ENCODE measurements at regions not wholly inside any gene's neighbourhood (a gene's known extent, or its start where the extent isn't known, plus 50 kb on each side); places are given as distances from the start of the nearest gene placed in this dataset.

- CTCF ChIA-PET = interaction anchor here (0.6 to 3.7 kb wide), 15 partner anchors 8 to 1672 kb away, joined by 3 to 102 read pairs (median 4); no protein-coding TSS in a partner anchor
- TF ChIP-seq CTCF (IDR thresholded peaks at IDR 0.05) (peak; percentile 67), CEBPB (IDR thresholded peaks at IDR 0.05) (no peak), RAD21 (conservative IDR thresholded peaks at IDR 0.05 in 1 of 2, IDR thresholded peaks at IDR 0.05 in 1 of 2) (peak; percentile 82 to 86), SMC3 (IDR thresholded peaks at IDR 0.05) (peak; percentile 77), TP53 (CRISPR knock-in tag; IDR thresholded peaks at IDR 0.05) (no peak), EHMT2 (IDR thresholded peaks at IDR 0.05; ENCODE audit: low read depth) (no peak), NPAS2 (CRISPR knock-in tag; IDR thresholded peaks at IDR 0.05; ENCODE audit: borderline replicate concordance) (no peak), TFCP2L1 (CRISPR knock-in tag; IDR thresholded peaks at IDR 0.05) (no peak)
- H3K4me3 ChIP-seq = no peak overlapping the region
- DNase-seq (ENCODE audit: low read depth in 1 of 2, low spot score in 1 of 2) (peak; percentile 28 to 66), FAIRE-seq (peak; percentile 67), ATAC-seq (peak; percentile 81 to 85)
- no peaks in the 10 kb centered on the region for H3K4me1 ChIP-seq
- H3K27ac ChIP-seq = no peak overlapping the region
- 4% methylated on average over 2 of the region's 2 CpGs for WGBS (ENCODE audit: missing lambda C conversion rate)
- no peaks in the 10 kb centered on the region for H3K9me3 ChIP-seq
- POLR2A ChIA-PET = no interaction called here
- no peak overlapping the region for H3K4me2 ChIP-seq
Observed at GRCh38 chr5:152532714-152533113, 127.6 kb upstream of the NMUR2 start.

- H3K4me3 ChIP-seq = no peak overlapping the region
- CTCF ChIA-PET = interaction anchor here (3.4 kb wide), 1 partner anchor 1432 kb away, joined by 102 read pairs; no protein-coding TSS in a partner anchor
- FAIRE-seq = no peak
- TF ChIP-seq NR3C1 (IDR thresholded peaks at IDR 0.05) (no peak), HMGXB4 (CRISPR knock-in tag; IDR thresholded peaks at IDR 0.05; ENCODE audit: borderline replicate concordance) (no peak), PHF8 (IDR thresholded peaks at IDR 0.05; ENCODE audit: borderline replicate concordance, low read depth) (no peak), HOXB13 (CRISPR knock-in tag; IDR thresholded peaks at IDR 0.05; ENCODE audit: low read depth) (no peak), PBX3 (IDR thresholded peaks at IDR 0.05) (no peak), SREBF2 (IDR thresholded peaks at IDR 0.05) (no peak), FOSB (CRISPR knock-in tag; IDR thresholded peaks at IDR 0.05) (no peak), NFE2L2 (conservative IDR thresholded peaks at IDR 0.05; ENCODE audit: low read length) (no peak), SMC3 (IDR thresholded peaks at IDR 0.05) (no peak), ZFP36 (IDR thresholded peaks at IDR 0.05; ENCODE audit: borderline replicate concordance, partially characterized antibody) (no peak), POLR2A (IDR thresholded peaks at IDR 0.05; ENCODE audit: low read length) (no peak), RFX5 (IDR thresholded peaks at IDR 0.05) (no peak), ESRRA (IDR thresholded peaks at IDR 0.05; ENCODE audit: borderline replicate concordance, low read length) (no peak), MYC (IDR thresholded peaks at IDR 0.05; ENCODE audit: borderline replicate concordance, low read length) (no peak), RCOR1 (IDR thresholded peaks at IDR 0.05; ENCODE audit: low read depth, low read length) (no peak)
- TF ChIP-seq, protein P1, sequence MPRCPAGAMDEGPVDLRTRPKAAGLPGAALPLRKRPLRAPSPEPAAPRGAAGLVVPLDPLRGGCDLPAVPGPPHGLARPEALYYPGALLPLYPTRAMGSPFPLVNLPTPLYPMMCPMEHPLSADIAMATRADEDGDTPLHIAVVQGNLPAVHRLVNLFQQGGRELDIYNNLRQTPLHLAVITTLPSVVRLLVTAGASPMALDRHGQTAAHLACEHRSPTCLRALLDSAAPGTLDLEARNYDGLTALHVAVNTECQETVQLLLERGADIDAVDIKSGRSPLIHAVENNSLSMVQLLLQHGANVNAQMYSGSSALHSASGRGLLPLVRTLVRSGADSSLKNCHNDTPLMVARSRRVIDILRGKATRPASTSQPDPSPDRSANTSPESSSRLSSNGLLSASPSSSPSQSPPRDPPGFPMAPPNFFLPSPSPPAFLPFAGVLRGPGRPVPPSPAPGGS (IDR thresholded peaks at IDR 0.05) = no peak
- POLR2A ChIA-PET = no interaction called here
- 60% methylated on average over 1 of the region's 1 CpG for WGBS (ENCODE audit: missing lambda C conversion rate)
- no peak for DNase-seq (ENCODE audit: low read depth in 1 of 2, low spot score in 1 of 2)
- no peak overlapping the region for H3K27ac ChIP-seq
- H3K4me1 ChIP-seq = no peaks in the 10 kb centered on the region
- no peak for ATAC-seq
- no peak overlapping the region for H3K4me2 ChIP-seq
- no peaks in the 10 kb centered on the region for H3K9me3 ChIP-seq
Observed at GRCh38 chr5:152534641-152535040, 129.6 kb upstream of the NMUR2 start.
